ENCODE measurements at regions not wholly inside any gene's neighbourhood (a gene's known extent, or its start where the extent isn't known, plus 50 kb on each side); places are given as distances from the start of the nearest gene placed in this dataset.
"Not testable (repeated sequence)": the region's sequence is repeated elsewhere in the genome, so short reads cannot be mapped to it uniquely, and the experiment has no call there.

DNA sequence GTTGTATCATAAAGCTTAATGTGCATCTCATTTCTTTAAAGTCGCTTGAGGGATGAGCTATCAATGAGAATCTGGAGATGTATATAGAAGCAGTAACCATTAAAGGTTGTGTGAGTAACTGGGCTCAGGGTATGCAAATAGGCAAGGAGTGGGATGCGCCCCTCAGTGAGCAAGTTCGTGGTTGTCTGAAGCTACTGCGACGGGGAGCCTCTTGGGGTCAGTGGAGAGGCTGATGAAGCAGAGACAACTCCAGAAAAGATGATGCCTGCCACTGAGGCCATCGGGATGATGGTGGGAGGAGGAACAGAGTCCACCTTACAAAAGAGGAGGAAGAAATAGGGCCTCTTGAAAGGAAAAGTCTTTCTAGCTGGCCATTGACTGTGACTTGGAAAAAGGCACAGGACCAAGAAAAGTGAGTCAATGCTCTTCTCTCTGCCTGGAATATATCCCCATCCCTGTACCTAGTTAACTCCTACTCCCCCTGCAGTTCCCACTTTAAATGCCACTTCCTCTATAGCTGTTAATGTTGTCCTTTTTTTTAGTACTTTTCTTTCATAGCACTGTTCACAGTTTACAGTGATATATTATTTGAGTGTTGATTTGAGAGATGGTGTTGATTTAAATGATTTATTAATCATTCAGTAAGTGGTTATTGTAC, 51.4 kb upstream of the LSM6 start:
- DNase-seq (ENCODE audit: low spot score): no peak

DNA sequence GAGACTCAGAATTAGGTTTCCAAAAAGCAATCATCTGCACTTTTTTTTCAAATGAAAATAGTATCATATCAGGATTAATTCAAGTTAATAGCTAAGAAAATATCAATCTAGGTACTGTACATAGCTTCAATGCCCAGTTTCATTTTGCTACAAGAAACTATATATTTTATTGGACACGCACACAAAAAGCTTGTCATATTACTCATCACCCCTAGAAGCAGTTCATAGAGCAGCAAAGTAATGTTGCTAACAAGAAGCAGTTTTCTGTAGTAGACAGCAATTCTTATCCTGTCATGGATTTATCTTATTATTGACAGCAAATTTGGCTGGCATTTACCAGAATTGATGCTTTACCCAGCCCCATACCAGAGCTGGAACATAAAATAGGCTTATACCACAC, 52.3 kb upstream of the LSM6 start:
- DNase-seq (ENCODE audit: low spot score): no peak

GRCh38 chr4:146122398-146122797, 53.1 kb upstream of the LSM6 start:
- DNase-seq (ENCODE audit: low spot score): no peak

DNA sequence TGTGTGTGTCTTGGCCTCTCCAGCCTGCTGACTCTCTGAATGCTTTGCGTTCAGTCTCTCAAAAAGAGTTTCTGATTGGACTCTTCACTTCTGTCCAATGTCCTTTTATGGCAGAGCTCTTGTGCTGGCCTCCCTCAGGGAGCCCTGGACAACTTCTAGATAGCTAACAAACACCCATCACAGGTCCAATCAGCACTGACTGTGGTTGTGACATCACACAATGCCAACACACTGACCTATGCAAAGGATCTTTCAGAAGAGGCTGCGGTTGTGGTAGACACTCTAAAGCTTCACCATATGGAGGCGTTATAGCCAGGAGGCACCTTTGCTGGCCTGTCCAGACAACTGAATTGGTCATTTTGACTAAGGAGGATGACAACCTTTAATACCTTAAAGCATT, 53.8 kb upstream of the LSM6 start:
- no peak for DNase-seq (ENCODE audit: low spot score)

DNA sequence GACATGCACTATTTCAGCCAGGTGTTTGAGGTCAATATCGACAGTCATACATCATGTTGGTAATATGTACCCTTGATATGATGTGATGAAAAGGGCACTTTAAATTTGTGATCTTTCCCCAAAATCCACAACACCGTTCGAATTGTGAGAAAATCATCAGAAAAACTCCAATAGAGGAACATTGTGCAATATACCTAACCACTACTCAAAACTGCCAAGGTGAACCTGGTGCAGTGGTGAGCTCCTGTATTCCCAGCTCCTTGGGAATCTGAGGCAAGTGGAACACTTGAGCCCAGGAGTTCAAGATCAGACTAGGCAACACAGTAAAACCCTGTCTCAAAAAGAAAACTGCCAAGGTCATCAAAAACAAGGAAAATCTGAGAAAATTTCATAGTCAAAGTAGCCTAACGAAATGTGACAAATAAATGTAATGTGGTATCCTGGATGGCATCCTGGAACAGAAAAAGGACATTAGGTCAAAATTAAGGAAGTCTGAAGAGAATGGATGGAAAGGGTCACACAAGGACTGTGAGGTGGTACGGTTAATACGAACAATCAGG, 55.6 kb upstream of the LSM6 start:
- no peak for DNase-seq (ENCODE audit: low spot score)

GRCh38 chr4:146114066-146114465, 61.5 kb upstream of the LSM6 start:
- DNase-seq (ENCODE audit: low spot score): no peak

DNA sequence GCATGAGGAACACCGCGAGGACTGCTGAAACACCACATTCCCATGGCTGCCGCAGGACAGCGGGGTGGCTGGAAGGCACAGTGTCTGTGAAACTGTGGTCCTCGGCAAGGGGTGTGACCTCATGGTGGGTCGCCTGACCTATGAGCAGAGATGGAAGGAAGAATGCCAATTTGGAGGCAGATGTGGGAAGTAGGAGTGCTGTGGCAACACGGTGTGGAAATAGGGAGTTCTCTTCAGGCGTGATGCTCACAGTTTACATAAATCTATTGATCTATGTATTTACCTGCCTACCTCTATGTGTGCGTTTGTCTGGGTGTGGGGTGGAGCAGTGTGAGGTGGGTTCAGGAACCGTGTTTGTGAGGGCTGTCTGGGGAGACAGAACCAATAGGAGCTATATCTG, 62.3 kb upstream of the LSM6 start:
- no peak for DNase-seq (ENCODE audit: low spot score)

DNA sequence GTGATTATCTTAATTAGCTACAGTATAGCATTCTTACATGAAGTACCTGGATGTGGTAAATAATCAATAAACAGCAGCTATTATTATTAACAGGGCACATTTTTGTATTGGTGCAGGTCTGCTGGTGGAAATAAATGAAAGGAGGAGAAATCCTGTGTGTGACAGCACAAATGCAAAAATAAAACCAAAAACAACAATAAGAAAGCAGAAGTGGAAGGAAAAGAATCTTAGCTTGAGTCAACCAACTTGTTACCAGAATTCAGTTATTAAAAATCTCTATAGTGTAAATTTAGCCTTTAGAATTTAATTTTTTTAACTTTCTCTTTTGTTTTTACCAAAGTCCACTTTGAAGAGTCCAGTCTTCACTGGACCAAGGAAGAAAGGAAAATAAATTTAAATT, 63.1 kb upstream of the LSM6 start:
- DNase-seq (ENCODE audit: low spot score): no peak

GRCh38 chr4:146110871-146111485, 64.5 kb upstream of the LSM6 start:
- DNase-seq (ENCODE audit: low spot score): no peak

DNA sequence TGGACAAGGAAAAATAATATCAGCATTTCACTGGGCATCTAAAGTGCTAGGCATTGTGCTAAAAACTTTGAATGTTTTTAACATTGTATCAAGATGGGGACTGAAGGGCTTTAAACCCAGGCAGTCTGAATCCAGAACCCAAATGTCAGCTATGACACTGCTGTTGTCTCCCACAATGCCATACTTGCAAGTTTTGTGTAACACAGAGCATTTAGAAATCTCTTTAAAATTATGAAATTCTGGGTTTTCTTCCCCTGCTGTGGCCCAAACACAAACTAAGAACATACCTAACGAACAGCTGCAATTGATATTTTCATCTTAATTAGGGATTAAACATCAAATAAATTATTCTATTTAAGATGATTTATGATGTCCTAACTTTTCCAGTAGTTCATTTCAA, 66.8 kb upstream of the LSM6 start:
- no peak for DNase-seq (ENCODE audit: low spot score)

DNA sequence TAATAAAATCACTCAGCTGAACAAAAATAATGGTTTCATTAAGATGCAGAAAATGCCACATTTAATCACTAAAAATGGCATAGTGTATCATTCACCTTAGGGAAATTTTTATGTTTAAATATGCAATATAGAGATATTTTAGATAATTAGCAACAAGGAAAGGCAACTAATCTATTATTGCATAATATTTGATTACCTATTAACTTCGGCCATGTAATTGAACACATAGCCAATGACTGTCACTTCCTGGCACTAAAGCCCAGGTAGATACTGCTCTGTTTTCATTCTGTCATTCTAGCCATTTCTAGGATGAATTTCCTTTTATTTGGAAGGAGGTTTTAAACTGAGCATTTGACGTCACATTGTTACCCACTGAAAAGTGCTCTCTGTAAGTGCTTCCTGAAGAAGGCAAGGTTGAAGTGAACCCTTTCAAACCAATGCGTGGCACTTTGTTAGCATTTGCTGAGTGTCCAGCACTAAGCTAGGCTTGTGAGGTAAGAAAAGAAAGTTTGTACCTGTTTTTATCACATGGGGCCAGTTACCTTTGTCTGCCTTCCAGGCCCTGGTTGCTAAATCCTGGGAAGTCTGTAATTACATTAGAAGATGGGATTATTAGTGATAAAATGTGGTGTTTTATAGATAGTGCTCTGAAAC, 67.8 kb upstream of the LSM6 start:
- DNase-seq (ENCODE audit: low spot score): no peak

DNA sequence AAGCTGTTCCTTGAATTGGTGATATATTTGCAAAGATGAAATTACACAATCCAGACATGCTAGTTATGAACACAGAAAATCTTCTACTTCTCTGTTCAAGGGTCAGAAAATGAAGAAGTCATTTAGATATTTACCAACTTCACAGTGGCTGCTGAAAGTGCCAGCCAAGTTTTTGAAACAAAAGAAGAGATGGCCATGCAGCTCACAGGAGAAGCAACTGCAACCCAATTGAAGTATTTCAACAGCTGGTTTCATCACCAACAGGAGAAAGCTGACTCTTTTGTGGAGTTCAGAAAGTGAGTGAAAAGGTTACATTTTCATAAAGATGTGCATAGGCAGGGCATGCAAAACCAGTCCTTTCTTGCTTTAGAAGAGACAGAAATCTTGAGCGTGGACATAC, 70.1 kb upstream of the LSM6 start:
- no peak for DNase-seq (ENCODE audit: low spot score)

GRCh38 chr4:146104541-146104940, 71.0 kb upstream of the LSM6 start:
- no peak for DNase-seq (ENCODE audit: low spot score)

GRCh38 chr4:146104052-146104451, 71.5 kb upstream of the LSM6 start:
- not testable (repeated sequence) for DNase-seq (ENCODE audit: low spot score)

DNA sequence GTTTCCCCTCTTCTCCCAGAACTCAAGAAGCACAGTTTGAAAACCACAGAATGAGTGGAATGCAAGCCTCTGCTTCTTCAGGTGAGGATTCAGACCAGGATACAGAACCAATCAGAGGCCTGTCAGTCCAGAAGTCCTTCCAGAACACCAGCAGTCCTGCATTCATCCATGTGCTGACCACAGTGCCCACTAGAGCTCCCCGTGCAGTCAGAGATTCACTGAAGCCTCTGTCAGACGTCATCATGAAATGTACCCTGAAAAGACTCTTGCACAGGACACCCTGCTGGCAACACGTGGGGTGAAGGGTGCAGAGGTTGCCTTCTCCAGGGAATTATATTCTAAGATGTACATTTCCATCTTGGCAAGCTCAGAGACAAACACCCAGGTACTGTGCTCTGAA, 75.9 kb upstream of the LSM6 start:
- DNase-seq (ENCODE audit: low spot score): no peak

- DNase-seq (ENCODE audit: low spot score): no peak
Observed at GRCh38 chr4:146098978-146099377, 76.5 kb upstream of the LSM6 start.

- DNase-seq (ENCODE audit: low spot score): no peak
Observed at GRCh38 chr4:146098397-146098796, 77.1 kb upstream of the LSM6 start.

DNA sequence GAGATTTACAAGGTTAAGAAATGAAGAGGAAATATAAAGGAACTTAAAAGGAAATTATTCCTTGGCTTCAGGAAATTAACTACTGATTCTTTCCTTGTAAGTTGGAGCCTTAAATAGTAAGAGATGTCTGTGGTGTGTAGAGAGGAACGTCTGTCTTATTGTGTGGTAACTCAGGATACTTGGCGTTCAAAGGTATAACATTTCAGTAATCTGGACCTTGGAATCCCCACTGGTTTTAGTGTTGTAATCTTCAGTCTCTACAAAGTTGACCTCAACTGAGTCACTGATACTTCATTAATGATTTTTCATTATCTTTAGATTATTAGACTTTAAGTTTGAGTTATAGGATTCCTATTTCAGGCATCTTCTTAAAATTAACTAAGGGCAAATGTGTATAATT, 79.1 kb upstream of the LSM6 start:
- DNase-seq (ENCODE audit: low spot score): no peak

DNA sequence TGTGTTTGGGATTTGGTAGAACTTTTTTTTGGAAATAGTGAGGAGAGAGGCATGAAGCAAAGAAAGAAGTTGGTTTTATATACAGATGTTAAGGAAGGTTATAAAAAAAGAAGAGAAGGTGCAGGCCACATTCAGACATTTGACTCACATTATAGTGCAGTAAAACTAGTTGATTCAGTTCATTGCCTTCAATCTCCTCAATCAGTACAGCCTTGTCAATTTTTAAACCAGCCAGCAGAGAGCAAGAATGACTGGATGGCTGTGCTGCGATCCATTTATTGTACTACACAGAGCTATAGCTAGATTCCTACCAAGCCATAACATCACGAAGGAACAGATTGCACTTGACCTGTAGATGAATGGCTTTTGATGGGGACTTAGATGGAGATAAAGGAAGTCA, 79.7 kb upstream of the LSM6 start:
- DNase-seq (ENCODE audit: low spot score): no peak

DNA sequence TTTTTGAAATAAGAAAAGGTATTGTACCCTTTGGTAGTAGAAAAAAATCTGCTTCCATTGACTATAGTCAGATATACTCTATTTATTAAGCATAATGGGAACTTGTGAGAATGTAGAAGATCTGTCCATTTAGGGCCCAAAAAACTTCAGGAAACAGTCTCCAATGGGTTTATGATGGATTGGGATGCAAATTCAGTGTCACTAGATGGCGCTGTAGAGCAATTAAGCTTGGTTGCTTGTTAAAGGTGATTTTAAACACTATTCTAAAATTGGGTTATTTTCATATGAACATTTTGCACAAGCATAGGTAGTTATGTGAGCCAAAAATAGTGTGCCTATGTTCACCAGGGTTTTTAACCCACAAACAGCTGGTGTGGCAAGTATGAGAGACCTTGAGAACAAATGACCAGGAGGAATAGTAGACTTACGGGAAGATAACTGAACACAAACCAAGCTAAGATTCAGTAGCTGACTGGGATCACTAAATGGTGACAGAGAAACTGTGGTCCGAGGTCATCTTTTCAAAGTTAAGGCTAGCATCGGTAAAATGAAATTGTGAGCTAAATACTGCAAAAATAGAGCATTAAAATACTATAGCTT, 80.3 kb upstream of the LSM6 start:
- DNase-seq (ENCODE audit: low spot score): peak; percentile 1

DNA sequence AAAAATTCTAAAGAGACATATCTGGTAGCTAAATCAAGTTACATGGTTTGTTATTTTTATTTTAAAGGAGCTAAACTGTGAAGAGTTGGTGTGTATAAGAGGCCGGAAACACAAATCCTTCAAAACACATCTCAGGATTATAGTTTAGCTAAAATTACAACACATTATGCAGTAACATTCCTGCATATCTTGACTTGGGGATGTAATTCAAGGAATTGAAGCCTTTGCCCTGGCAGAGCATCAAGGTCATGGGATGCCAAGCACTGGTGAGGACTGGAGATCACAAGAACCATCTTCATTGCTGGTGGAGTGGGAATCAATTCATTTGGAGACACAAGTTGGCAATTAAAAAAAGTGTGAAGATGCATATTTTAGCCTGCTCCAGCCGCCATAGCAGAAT, 86.8 kb upstream of the LSM6 start:
- no peak for DNase-seq (ENCODE audit: low spot score)

- DNase-seq (ENCODE audit: low spot score): no peak
Observed at GRCh38 chr4:146087856-146088255, 87.7 kb upstream of the LSM6 start.

DNA sequence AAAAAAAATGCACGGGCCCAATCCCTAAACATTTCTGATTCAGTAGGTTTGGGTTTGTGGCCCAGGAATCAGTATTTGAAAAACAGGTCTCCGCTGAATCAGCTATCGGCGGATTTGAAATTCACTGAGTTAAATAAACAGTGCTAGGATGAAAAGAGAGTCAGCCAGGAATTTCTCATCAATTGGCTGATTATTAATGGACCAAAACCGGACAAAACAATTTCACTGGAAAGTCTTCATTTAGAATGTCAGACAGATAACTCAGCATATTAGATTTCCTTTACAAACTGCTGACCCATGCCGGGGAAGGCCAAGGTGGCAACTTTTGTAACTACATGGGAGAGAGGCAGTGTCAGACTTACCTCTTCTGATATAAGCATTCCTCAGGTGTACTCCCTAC, 99.4 kb upstream of the LSM6 start:
- no peak for DNase-seq (ENCODE audit: low spot score)
